GM18861 (cell line): ENCODE measurements at regions not wholly inside any gene's neighbourhood (a gene's known extent, or its start where the extent isn't known, plus 50 kb on each side); places are given as distances from the start of the nearest gene placed in this dataset.
"Not testable (repeated sequence)": the region's sequence is repeated elsewhere in the genome, so short reads cannot be mapped to it uniquely, and the experiment has no call there.

ENCODE experiments used
- ATAC-seq: cut with Tn5 transposase; IDR thresholded peaks from one replicate; pipeline ENCODE4 v1.9.1; 2021; ENCODE audit not compliant: unreplicated experiment

GRCh38 chr3:80668600-80669294, 900.9 kb upstream of the ROBO1 start:
- no peak for ATAC-seq

- no peak for ATAC-seq
Measured at GRCh38 chr3:80668100-80668499, 900.3 kb upstream of the ROBO1 start.

- ATAC-seq: no peak
Measured at GRCh38 chr3:80663426-80663825, 895.6 kb upstream of the ROBO1 start.

- ATAC-seq: no peak
Measured at GRCh38 chr3:80655216-80655615, 887.4 kb upstream of the ROBO1 start.

GRCh38 chr3:80649170-80649569, 881.4 kb upstream of the ROBO1 start:
- ATAC-seq: no peak

- no peak for ATAC-seq
Measured at GRCh38 chr3:80643421-80643820, 875.6 kb upstream of the ROBO1 start.

- no peak for ATAC-seq
Measured at GRCh38 chr3:80618295-80619256, 850.8 kb upstream of the ROBO1 start.

- ATAC-seq: no peak
Measured at GRCh38 chr3:80612366-80612765, 844.6 kb upstream of the ROBO1 start.

GRCh38 chr3:80608072-80608471, 840.3 kb upstream of the ROBO1 start:
- ATAC-seq: not testable (repeated sequence)

GRCh38 chr3:80606073-80606472, 838.3 kb upstream of the ROBO1 start:
- ATAC-seq: no peak

GRCh38 chr3:80601479-80601878, 833.7 kb upstream of the ROBO1 start:
- ATAC-seq: no peak

- ATAC-seq: no peak
Measured at GRCh38 chr3:80592792-80593191, 825.0 kb upstream of the ROBO1 start.

GRCh38 chr3:80586338-80586737, 818.5 kb upstream of the ROBO1 start:
- ATAC-seq: no peak

- ATAC-seq: no peak
Measured at GRCh38 chr3:80580146-80580545, 812.3 kb upstream of the ROBO1 start.

- ATAC-seq: no peak
Measured at GRCh38 chr3:80564391-80564790, 796.6 kb upstream of the ROBO1 start.

GRCh38 chr3:80559701-80560100, 791.9 kb upstream of the ROBO1 start:
- ATAC-seq: no peak

- no peak for ATAC-seq
Measured at GRCh38 chr3:80556763-80557162, 789.0 kb upstream of the ROBO1 start.

GRCh38 chr3:80554304-80554703, 786.5 kb upstream of the ROBO1 start:
- no peak for ATAC-seq

- no peak for ATAC-seq
Measured at GRCh38 chr3:80553211-80553610, 785.4 kb upstream of the ROBO1 start.

GRCh38 chr3:80550174-80550573, 782.4 kb upstream of the ROBO1 start:
- ATAC-seq: no peak

- no peak for ATAC-seq
Measured at GRCh38 chr3:80549173-80549572, 781.4 kb upstream of the ROBO1 start.

- ATAC-seq: no peak
Measured at GRCh38 chr3:80543154-80543553, 775.4 kb upstream of the ROBO1 start.
